ENCODE measurements at regions not wholly inside any gene's neighbourhood (a gene's known extent, or its start where the extent isn't known, plus 50 kb on each side); places are given as distances from the start of the nearest gene placed in this dataset.

DNA sequence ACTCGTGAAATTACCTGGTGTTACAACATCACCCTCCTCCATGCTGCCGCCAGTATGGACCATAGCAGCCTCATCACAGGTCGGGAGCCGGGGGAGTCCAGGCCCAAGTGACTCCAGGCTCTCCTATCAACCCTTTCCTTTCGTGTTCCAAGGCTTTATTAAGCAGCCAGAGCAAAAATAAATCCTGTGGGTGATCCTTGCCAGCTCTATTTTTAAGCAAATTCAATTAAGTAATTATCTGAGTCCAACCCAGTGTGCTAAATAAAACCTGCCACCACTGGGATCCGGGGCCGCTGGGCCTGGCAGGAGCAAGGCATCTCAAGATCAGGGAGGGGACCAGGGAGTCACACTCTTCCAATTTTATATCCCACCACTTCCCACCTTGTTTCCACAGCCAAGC is 80.7 kb upstream of the PRPS1 start (continued):
- TF ChIP-seq, protein P1, sequence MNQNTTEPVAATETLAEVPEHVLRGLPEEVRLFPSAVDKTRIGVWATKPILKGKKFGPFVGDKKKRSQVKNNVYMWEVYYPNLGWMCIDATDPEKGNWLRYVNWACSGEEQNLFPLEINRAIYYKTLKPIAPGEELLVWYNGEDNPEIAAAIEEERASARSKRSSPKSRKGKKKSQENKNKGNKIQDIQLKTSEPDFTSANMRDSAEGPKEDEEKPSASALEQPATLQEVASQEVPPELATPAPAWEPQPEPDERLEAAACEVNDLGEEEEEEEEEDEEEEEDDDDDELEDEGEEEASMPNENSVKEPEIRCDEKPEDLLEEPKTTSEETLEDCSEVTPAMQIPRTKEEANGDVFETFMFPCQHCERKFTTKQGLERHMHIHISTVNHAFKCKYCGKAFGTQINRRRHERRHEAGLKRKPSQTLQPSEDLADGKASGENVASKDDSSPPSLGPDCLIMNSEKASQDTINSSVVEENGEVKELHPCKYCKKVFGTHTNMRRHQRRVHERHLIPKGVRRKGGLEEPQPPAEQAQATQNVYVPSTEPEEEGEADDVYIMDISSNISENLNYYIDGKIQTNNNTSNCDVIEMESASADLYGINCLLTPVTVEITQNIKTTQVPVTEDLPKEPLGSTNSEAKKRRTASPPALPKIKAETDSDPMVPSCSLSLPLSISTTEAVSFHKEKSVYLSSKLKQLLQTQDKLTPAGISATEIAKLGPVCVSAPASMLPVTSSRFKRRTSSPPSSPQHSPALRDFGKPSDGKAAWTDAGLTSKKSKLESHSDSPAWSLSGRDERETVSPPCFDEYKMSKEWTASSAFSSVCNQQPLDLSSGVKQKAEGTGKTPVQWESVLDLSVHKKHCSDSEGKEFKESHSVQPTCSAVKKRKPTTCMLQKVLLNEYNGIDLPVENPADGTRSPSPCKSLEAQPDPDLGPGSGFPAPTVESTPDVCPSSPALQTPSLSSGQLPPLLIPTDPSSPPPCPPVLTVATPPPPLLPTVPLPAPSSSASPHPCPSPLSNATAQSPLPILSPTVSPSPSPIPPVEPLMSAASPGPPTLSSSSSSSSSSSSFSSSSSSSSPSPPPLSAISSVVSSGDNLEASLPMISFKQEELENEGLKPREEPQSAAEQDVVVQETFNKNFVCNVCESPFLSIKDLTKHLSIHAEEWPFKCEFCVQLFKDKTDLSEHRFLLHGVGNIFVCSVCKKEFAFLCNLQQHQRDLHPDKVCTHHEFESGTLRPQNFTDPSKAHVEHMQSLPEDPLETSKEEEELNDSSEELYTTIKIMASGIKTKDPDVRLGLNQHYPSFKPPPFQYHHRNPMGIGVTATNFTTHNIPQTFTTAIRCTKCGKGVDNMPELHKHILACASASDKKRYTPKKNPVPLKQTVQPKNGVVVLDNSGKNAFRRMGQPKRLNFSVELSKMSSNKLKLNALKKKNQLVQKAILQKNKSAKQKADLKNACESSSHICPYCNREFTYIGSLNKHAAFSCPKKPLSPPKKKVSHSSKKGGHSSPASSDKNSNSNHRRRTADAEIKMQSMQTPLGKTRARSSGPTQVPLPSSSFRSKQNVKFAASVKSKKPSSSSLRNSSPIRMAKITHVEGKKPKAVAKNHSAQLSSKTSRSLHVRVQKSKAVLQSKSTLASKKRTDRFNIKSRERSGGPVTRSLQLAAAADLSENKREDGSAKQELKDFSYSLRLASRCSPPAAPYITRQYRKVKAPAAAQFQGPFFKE (tag by site-specific recombination; IDR thresholded peaks at IDR 0.05; ENCODE audit: borderline replicate concordance) = no peak
- TF ChIP-seq ZNF610 (tag by site-specific recombination; IDR thresholded peaks at IDR 0.05; ENCODE audit: borderline replicate concordance) = no peak
- TF ChIP-seq ZNF169 (tag by site-specific recombination; IDR thresholded peaks at IDR 0.05) = no peak
- TF ChIP-seq, protein P2, sequence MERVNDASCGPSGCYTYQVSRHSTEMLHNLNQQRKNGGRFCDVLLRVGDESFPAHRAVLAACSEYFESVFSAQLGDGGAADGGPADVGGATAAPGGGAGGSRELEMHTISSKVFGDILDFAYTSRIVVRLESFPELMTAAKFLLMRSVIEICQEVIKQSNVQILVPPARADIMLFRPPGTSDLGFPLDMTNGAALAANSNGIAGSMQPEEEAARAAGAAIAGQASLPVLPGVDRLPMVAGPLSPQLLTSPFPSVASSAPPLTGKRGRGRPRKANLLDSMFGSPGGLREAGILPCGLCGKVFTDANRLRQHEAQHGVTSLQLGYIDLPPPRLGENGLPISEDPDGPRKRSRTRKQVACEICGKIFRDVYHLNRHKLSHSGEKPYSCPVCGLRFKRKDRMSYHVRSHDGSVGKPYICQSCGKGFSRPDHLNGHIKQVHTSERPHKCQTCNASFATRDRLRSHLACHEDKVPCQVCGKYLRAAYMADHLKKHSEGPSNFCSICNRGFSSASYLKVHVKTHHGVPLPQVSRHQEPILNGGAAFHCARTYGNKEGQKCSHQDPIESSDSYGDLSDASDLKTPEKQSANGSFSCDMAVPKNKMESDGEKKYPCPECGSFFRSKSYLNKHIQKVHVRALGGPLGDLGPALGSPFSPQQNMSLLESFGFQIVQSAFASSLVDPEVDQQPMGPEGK (tag by site-specific recombination; IDR thresholded peaks at IDR 0.05) = no peak
- TF ChIP-seq ZNF768 (tag by site-specific recombination; IDR thresholded peaks at IDR 0.05) = no peak
- TF ChIP-seq ZNF354C (tag by site-specific recombination; IDR thresholded peaks at IDR 0.05; ENCODE audit: borderline replicate concordance, low read depth) = no peak

DNA sequence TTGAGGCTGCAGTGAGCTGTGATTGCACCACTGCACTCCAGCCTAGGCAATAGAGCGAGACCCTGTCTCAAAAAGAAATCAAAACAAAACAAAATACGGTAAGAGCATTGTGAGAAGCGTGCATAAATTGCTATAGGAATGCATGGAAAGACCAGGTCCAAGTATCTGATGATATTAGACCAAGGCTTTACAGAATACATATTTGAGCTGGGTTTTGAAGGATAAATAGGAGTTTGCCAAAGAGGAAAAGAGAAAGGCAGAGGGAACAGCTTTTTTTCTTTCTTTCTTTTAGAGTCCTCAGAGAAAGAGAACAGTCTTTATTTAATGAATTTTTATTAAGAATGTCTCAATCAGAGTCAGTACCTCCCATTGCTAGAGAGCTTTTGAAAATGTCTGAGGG is 79.5 kb upstream of the PRPS1 start:
- ChIA-PET CTCF (interaction anchor here (0.6 to 2.3 kb wide), 2 partner anchors 10 to 43 kb away, joined by 4 to 12 read pairs; no protein-coding TSS in a partner anchor), POLR2A (no interaction called here)
- no peaks in the 10 kb centered on the region for H3K4me1 ChIP-seq (ENCODE audit: control insufficient read depth, insufficient read depth, low read length)
- no peak overlapping the region for H3K27ac ChIP-seq (ENCODE audit: extremely low read depth, low read depth, low read length)
- H3K9me3 ChIP-seq (ENCODE audit: control insufficient read depth, insufficient read depth, low read depth, low read length) = no peaks in the 10 kb centered on the region
- H3K36me3 ChIP-seq (ENCODE audit: control insufficient read depth in 2 of 2, insufficient read depth in 1 of 2, low read length in 2 of 2) = no peaks in the 10 kb centered on the region
- no peak for TF ChIP-seq MEIS1 (CRISPR knock-in tag; IDR thresholded peaks at IDR 0.05; ENCODE audit: borderline replicate concordance)
- peak; percentile 79 for TF ChIP-seq ZFP3 (tag by site-specific recombination; IDR thresholded peaks at IDR 0.05; ENCODE audit: low read depth)
- TF ChIP-seq ZNF404 (tag by site-specific recombination; IDR thresholded peaks at IDR 0.05) = no peak
- TF ChIP-seq ZNF354C (tag by site-specific recombination; IDR thresholded peaks at IDR 0.05; ENCODE audit: borderline replicate concordance, low read depth) = no peak
- no peak overlapping the region for H3K4me3 ChIP-seq (ENCODE audit: low read depth, low read length)

DNA sequence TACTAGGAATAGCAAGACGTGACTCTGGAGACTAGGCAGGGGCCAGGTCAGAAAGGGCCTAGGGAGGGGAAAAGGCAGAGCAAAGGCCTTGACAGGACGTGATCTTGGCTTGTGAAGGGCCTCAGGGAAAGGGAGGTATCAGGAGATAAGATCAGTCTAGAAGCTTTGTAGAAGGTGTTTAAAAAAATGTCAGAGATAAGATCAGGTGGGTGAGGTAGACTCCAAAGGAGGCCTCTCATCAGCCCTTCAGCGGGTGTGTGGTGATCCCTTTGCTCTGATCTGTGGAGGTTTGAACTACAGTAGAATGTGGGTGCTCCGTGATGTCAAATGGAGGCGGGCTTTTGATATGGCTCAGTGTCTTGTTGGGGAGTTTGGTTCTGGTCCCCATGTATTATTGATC is 78.8 kb upstream of the PRPS1 start:
- POLR2A ChIA-PET = no interaction called here
- CTCF ChIA-PET = interaction anchor here (0.6 to 2.3 kb wide), 3 partner anchors 11 to 42 kb away, joined by 3 to 12 read pairs (median 4); no protein-coding TSS in a partner anchor
- no peak overlapping the region for H3K27ac ChIP-seq (ENCODE audit: extremely low read depth, low read depth, low read length)
- H3K4me3 ChIP-seq (ENCODE audit: low read depth, low read length) = no peak overlapping the region
- no peak for TF ChIP-seq ZNF621 (tag by site-specific recombination; IDR thresholded peaks at IDR 0.05)
- no peak for TF ChIP-seq ZNF843 (tag by site-specific recombination; IDR thresholded peaks at IDR 0.05)
- no peak for TF ChIP-seq BCL11A (tag by site-specific recombination; IDR thresholded peaks at IDR 0.05; ENCODE audit: low read depth)
- TF ChIP-seq ZNF561 (tag by site-specific recombination; IDR thresholded peaks at IDR 0.05; ENCODE audit: borderline replicate concordance) = no peak
- no peak for TF ChIP-seq YY2 (tag by site-specific recombination; IDR thresholded peaks at IDR 0.05)
- TF ChIP-seq IKZF3 (tag by site-specific recombination; IDR thresholded peaks at IDR 0.05) = no peak
- TF ChIP-seq ZNF266 (tag by site-specific recombination; IDR thresholded peaks at IDR 0.05; ENCODE audit: low read depth) = no peak
- H3K4me1 ChIP-seq (ENCODE audit: control insufficient read depth, insufficient read depth, low read length) = no peaks in the 10 kb centered on the region
- H3K36me3 ChIP-seq (ENCODE audit: control insufficient read depth in 2 of 2, insufficient read depth in 1 of 2, low read length in 2 of 2) = no peaks in the 10 kb centered on the region
- H3K9me3 ChIP-seq (ENCODE audit: control insufficient read depth, insufficient read depth, low read depth, low read length) = no peaks in the 10 kb centered on the region
